Keratinocyte (primary cell): ENCODE measurements at regions not wholly inside any gene's neighbourhood (a gene's known extent, or its start where the extent isn't known, plus 50 kb on each side); places are given as distances from the start of the nearest gene placed in this dataset.

Experiments
- DNase-seq: peaks from one replicate; pipeline ENCODE4 v3.0.0-alpha.2; 2011; ENCODE audit warnings: low read depth, missing footprints, low spot score
- FAIRE-seq: peaks from 2 replicates; lab custom pipeline; 2011; peaks lifted over from hg19 to GRCh38; lab: Jason Lieb, UNC
- H2AFZ ChIP-seq: 2 replicates; pipeline ENCODE4 v1.6.0; 2012; ENCODE audit warnings: low read length, control low read depth, inconsistent platforms; ENCODE audit not compliant: control insufficient read depth
- H3K27ac ChIP-seq: 2 replicates; pipeline ENCODE4 v1.5.1; 2011; ENCODE audit warnings: low read length; ENCODE audit not compliant: control insufficient read depth, insufficient read depth
- H3K27me3 ChIP-seq: 3 replicates; pipeline ENCODE4 v1.6.0; 2011; ENCODE audit warnings: low read length; ENCODE audit not compliant: control insufficient read depth, insufficient read depth; ENCODE audit errors: extremely low read depth
- H3K36me3 ChIP-seq, 2 experiments: 2 replicates in 1 of 2; 3 replicates in 1 of 2; pipeline ENCODE4 v1.5.1; 2011; ENCODE audit warnings: low read length in 2 of 2, mild to moderate bottlenecking in 1 of 2; ENCODE audit not compliant: control insufficient read depth in 2 of 2, insufficient read depth in 2 of 2; ENCODE audit errors: extremely low read depth in 1 of 2
- H3K4me1 ChIP-seq: 3 replicates; pipeline ENCODE4 v1.5.1; 2011; ENCODE audit warnings: low read length; ENCODE audit not compliant: control insufficient read depth, insufficient read depth; ENCODE audit errors: extremely low read depth
- H3K4me2 ChIP-seq: 3 replicates; pipeline ENCODE4 v1.6.0; 2011; ENCODE audit warnings: low read depth, low read length; ENCODE audit not compliant: control insufficient read depth, insufficient read depth; ENCODE audit errors: extremely low read depth
- H3K4me3 ChIP-seq, 3 experiments: fragments of 200-600 bp in 1 of 3; sonication (generic) in 1 of 3; 2 replicates in 2 of 3; 3 replicates in 1 of 3; pipeline ENCODE4 v1.5.1; 2011 to 2016; ENCODE audit warnings: low read length in 3 of 3, mild to moderate bottlenecking in 3 of 3, control low read depth in 2 of 3, inconsistent platforms in 1 of 3, low read depth in 1 of 3, mixed read lengths in 1 of 3, mixed run types in 1 of 3, moderate library complexity in 1 of 3; ENCODE audit not compliant: control insufficient read depth in 2 of 3, insufficient read depth in 2 of 3; ENCODE audit errors: extremely low read depth in 1 of 3
- H3K79me2 ChIP-seq: 2 replicates; pipeline ENCODE4 v1.6.0; 2012; ENCODE audit warnings: low read length; ENCODE audit not compliant: control insufficient read depth, insufficient read depth
- H3K9ac ChIP-seq: 3 replicates; pipeline ENCODE4 v1.6.0; 2011; ENCODE audit warnings: low read length; ENCODE audit not compliant: control insufficient read depth, insufficient read depth; ENCODE audit errors: extremely low read depth
- H3K9me1 ChIP-seq: 3 replicates; pipeline ENCODE4 v1.6.0; 2011; ENCODE audit warnings: low read length; ENCODE audit not compliant: control insufficient read depth, insufficient read depth; ENCODE audit errors: extremely low read depth
- H3K9me3 ChIP-seq: 2 replicates; pipeline ENCODE4 v1.5.1; 2012; ENCODE audit warnings: low read depth, low read length; ENCODE audit not compliant: control insufficient read depth
- H4K20me1 ChIP-seq: 3 replicates; pipeline ENCODE4 v1.6.0; 2011; ENCODE audit warnings: low read length; ENCODE audit not compliant: control insufficient read depth, insufficient read depth; ENCODE audit errors: extremely low read depth
- EZH2 ChIP-seq: IDR thresholded peaks from one replicate; pipeline ENCODE4 v1.6.1; 2012; ENCODE audit warnings: inconsistent platforms, mild to moderate bottlenecking, low read length, moderate library complexity
- dilution Hi-C: fragments of 300-500 bp; cut with MboI; formaldehyde crosslinking; loops from one replicate; pipeline ENCODE4 v1.7.0; 2020; ENCODE audit warnings: low sequenced_read_pairs; ENCODE audit not compliant: extremely low pct_ligation_motif_present
- TF ChIP-seq, protein P1 (sequence below), 3 experiments: IDR thresholded peaks in 1 of 3; conservative IDR thresholded peaks in 1 of 3; optimal IDR thresholded peaks in 1 of 3; 2 replicates in 2 of 3; 3 replicates in 1 of 3; pipeline versions ENCODE3 to v1.5.1; 2011; ENCODE audit warnings: low read length in 3 of 3, mild to moderate bottlenecking in 3 of 3, moderate library complexity in 2 of 3, control low read depth in 1 of 3, inconsistent platforms in 1 of 3; ENCODE audit not compliant: insufficient read depth in 2 of 3; ENCODE audit errors: extremely low read depth in 1 of 3

- Histone ChIP-seq H3K4me1 (peaks cover 3% of the 10 kb centered on the region), H3K79me2 (no peaks in the 10 kb centered on the region), H2AFZ (no peak overlapping the region), H3K36me3 (no peaks in the 10 kb centered on the region), H3K9me1 (no peaks in the 10 kb centered on the region), H3K27me3 (no peaks in the 10 kb centered on the region), H3K9ac (no peak overlapping the region), H4K20me1 (no peaks in the 10 kb centered on the region), H3K9me3 (no peaks in the 10 kb centered on the region), H3K4me3 (no peak overlapping the region), H3K4me2 (no peak overlapping the region), H3K27ac (no peak overlapping the region)
- TF ChIP-seq EZH2 = no peak
- TF ChIP-seq, protein P1, sequence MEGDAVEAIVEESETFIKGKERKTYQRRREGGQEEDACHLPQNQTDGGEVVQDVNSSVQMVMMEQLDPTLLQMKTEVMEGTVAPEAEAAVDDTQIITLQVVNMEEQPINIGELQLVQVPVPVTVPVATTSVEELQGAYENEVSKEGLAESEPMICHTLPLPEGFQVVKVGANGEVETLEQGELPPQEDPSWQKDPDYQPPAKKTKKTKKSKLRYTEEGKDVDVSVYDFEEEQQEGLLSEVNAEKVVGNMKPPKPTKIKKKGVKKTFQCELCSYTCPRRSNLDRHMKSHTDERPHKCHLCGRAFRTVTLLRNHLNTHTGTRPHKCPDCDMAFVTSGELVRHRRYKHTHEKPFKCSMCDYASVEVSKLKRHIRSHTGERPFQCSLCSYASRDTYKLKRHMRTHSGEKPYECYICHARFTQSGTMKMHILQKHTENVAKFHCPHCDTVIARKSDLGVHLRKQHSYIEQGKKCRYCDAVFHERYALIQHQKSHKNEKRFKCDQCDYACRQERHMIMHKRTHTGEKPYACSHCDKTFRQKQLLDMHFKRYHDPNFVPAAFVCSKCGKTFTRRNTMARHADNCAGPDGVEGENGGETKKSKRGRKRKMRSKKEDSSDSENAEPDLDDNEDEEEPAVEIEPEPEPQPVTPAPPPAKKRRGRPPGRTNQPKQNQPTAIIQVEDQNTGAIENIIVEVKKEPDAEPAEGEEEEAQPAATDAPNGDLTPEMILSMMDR (optimal IDR thresholded peaks at IDR 0.05 in 1 of 3, IDR thresholded peaks at IDR 0.05 in 1 of 3, conservative IDR thresholded peaks at IDR 0.05 in 1 of 3; ENCODE audit: extremely low read depth in 1 of 3, insufficient read depth in 2 of 3, low read length in 3 of 3) = no peak
- DNase-seq (no peak), FAIRE-seq (no peak)
- dilution Hi-C loops = no loop called here
Observed at GRCh38 chr7:32660936-32661335, 165.6 kb downstream of the AVL9 start.

GRCh38 chr7:32659853-32660252 is 164.6 kb downstream of the AVL9 start:
- Histone ChIP-seq H3K9ac (no peak overlapping the region), H3K9me1 (no peaks in the 10 kb centered on the region), H3K27ac (no peak overlapping the region), H3K27me3 (no peaks in the 10 kb centered on the region), H3K36me3 (no peaks in the 10 kb centered on the region), H3K4me1 (peaks cover 3% of the 10 kb centered on the region), H3K4me3 (no peak overlapping the region), H2AFZ (no peak overlapping the region), H4K20me1 (no peaks in the 10 kb centered on the region), H3K9me3 (no peaks in the 10 kb centered on the region), H3K79me2 (no peaks in the 10 kb centered on the region), H3K4me2 (no peak overlapping the region)
- DNase-seq (no peak), FAIRE-seq (no peak)
- dilution Hi-C loops = no loop called here
- TF ChIP-seq, protein P1 (optimal IDR thresholded peaks at IDR 0.05 in 1 of 3, IDR thresholded peaks at IDR 0.05 in 1 of 3, conservative IDR thresholded peaks at IDR 0.05 in 1 of 3; ENCODE audit: extremely low read depth in 1 of 3, insufficient read depth in 2 of 3, low read length in 3 of 3) = no peak
- no peak for TF ChIP-seq EZH2
